H1 (cell line): ENCODE measurements at regions not wholly inside any gene's neighbourhood (a gene's known extent, or its start where the extent isn't known, plus 50 kb on each side); places are given as distances from the start of the nearest gene placed in this dataset.

ENCODE experiments used
- BRCA1 ChIP-seq: IDR thresholded peaks from 2 replicates; pipeline ENCODE4 v1.6.1; 2012; ENCODE audit warnings: low read depth, low read length, improper control_type of control experiment
- CHD2 ChIP-seq: IDR thresholded peaks from 2 replicates; pipeline ENCODE4 v1.6.1; 2012; ENCODE audit warnings: low read length, improper control_type of control experiment
- EZH2 ChIP-seq: fragments of 200-600 bp; sonication (generic); IDR thresholded peaks from 2 replicates; pipeline ENCODE4 v1.7.1; 2012; ENCODE audit warnings: low read depth, mild to moderate bottlenecking, moderate library complexity, low read length, inconsistent platforms; ENCODE audit not compliant: severe bottlenecking
- GABPA ChIP-seq: IDR thresholded peaks from 2 replicates; pipeline ENCODE4 v1.6.1; 2011; ENCODE audit warnings: mild to moderate bottlenecking, low read length, moderate library complexity, borderline replicate concordance; ENCODE audit not compliant: insufficient read depth
- GTF2F1 ChIP-seq: IDR thresholded peaks from 2 replicates; pipeline ENCODE4 v1.6.1; 2012; ENCODE audit warnings: low read depth, low read length, improper control_type of control experiment, borderline replicate concordance
- JUN ChIP-seq: IDR thresholded peaks from 2 replicates; pipeline ENCODE4 v1.6.1; 2011; ENCODE audit warnings: low read depth, mild to moderate bottlenecking, improper control_type of control experiment, low read length
- MAFK ChIP-seq: IDR thresholded peaks from 2 replicates; pipeline ENCODE4 v1.6.1; 2012; ENCODE audit warnings: low read depth, mild to moderate bottlenecking, improper control_type of control experiment, low read length
- POLR2A ChIP-seq, 2 experiments: IDR thresholded peaks; 1 replicate in 1 of 2; 2 replicates in 1 of 2; pipeline ENCODE4 v1.6.1; 2011; ENCODE audit warnings: low read depth in 2 of 2, low read length in 2 of 2, mild to moderate bottlenecking in 2 of 2; ENCODE audit errors: control extremely low read depth in 1 of 2
- POLR2AphosphoS5 ChIP-seq: IDR thresholded peaks from 2 replicates; pipeline ENCODE4 v1.6.1; 2011; ENCODE audit warnings: low read depth, low read length
- RAD21 ChIP-seq, 2 experiments: IDR thresholded peaks in 1 of 2; conservative IDR thresholded peaks in 1 of 2; 2 replicates each; pipeline ENCODE4 v1.6.1; 2011; ENCODE audit warnings: low read depth in 2 of 2, low read length in 2 of 2, improper control_type of control experiment in 1 of 2, inconsistent platforms in 1 of 2, mild to moderate bottlenecking in 1 of 2, moderate library complexity in 1 of 2
- RNF2 ChIP-seq: fragments of 200-900, 300-1000 bp; sonication (generic); IDR thresholded peaks from 2 replicates; pipeline ENCODE4 v1.7.1; 2016; ENCODE audit warnings: borderline replicate concordance, low read depth, mild to moderate bottlenecking, antibody characterized with exemption, low read length; ENCODE audit not compliant: poor library complexity, severe bottlenecking; ENCODE audit errors: missing control alignments
- SP1 ChIP-seq: IDR thresholded peaks from 2 replicates; pipeline ENCODE4 v1.6.1; 2011; ENCODE audit warnings: low read depth, low read length
- SRF ChIP-seq: IDR thresholded peaks from 2 replicates; pipeline ENCODE4 v1.6.1; 2011; ENCODE audit warnings: mild to moderate bottlenecking, low read depth, low read length, moderate library complexity
- TEAD4 ChIP-seq: IDR thresholded peaks from 2 replicates; pipeline ENCODE4 v1.6.1; 2012; ENCODE audit warnings: low read depth, low read length, inconsistent platforms, mixed read lengths
- TF ChIP-seq, protein P1 (sequence below): IDR thresholded peaks from 2 replicates; pipeline ENCODE4 v1.6.1; 2012; ENCODE audit warnings: inconsistent platforms

DNA sequence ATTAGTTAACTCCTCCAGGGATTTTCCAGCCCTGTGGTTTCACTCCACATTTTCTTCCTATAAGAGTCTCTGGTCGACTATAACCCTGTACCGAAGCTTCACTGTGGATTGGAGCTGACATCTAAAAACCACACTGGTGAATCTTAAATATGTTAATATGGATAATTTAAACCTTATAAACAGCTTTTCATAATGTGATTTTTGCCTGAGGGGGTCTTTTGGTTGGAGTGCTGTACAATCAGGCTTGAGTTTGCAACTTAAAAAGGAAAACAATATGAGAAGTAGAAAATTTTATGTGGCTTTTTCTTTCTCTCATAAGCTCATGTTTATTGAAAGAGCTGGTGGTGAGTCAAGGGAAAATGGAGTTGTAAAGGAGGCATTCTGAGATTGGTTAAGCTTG is 313.7 kb downstream of the VPS13C start (continued):
- TF ChIP-seq, protein P1, sequence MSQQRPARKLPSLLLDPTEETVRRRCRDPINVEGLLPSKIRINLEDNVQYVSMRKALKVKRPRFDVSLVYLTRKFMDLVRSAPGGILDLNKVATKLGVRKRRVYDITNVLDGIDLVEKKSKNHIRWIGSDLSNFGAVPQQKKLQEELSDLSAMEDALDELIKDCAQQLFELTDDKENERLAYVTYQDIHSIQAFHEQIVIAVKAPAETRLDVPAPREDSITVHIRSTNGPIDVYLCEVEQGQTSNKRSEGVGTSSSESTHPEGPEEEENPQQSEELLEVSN: no peak
- TF ChIP-seq GABPA (no peak), SRF (no peak), POLR2A (IDR thresholded peaks at IDR 0.05; ENCODE audit: control extremely low read depth in 1 of 2, low read depth in 2 of 2, low read length in 2 of 2) (no peak), POLR2AphosphoS5 (no peak), SP1 (no peak), MAFK (no peak), GTF2F1 (no peak), BRCA1 (no peak), CHD2 (no peak), RNF2 (no peak), TEAD4 (no peak), JUN (no peak), EZH2 (no peak), RAD21 (IDR thresholded peaks at IDR 0.05 in 1 of 2, conservative IDR thresholded peaks at IDR 0.05 in 1 of 2; ENCODE audit: low read depth in 2 of 2, low read length in 2 of 2) (no peak)
- TF ChIP-seq, all 59 proteins: peak for 0
